NCI-H1092 (cell line): ENCODE measurements at regions not wholly inside any gene's neighbourhood (a gene's known extent, or its start where the extent isn't known, plus 50 kb on each side); places are given as distances from the start of the nearest gene placed in this dataset.

Experiments
- DNase-seq: peaks from one replicate; lab custom pipeline; 2025; lab: John Stamatoyannopoulos, UW

- no peak for DNase-seq
Measured at GRCh38 chr6:142500250-142500786, 198.5 kb downstream of the ADGRG6 start.

GRCh38 chr6:142501795-142502194 is 200.0 kb downstream of the ADGRG6 start:
- DNase-seq: no peak

DNA sequence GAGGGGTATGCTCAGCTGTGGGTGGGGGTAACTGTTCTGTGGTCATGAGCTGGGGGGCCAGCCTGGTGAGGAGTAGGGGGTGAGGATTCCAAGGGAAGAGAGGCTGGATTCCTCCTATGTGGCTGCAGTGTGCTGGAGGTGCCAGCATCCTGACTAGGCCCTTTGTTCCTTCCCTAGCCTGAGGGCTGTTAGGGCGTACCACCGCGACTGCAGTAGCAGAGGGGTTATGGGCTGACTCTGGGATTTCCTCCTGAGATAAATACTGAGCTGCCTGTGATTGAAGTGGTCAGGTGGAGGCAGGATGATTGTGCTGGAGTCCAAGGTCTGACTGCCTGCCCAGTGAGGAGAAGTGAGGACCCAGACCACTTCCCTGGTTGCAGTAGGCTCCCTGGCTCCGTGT is 205.3 kb downstream of the ADGRG6 start:
- DNase-seq: no peak

DNA sequence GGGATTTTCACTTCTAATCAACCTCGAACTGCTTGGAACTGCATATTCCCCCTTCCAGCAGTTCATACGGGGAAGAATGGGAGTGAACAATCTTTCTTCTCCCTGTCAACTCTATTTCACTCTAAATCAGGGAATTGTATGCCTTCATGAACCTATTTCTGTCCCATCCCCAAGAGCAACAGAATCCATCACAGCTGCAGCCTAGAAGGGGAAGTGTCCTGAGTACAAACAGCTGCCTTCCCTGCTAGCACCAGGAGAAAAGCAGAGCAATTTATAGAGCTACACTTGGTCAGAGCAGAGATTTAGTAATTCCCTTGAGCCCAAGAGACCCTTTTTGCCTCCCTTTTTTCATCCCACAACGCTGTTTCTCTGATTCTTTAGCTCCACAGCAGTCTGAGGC is 208.4 kb downstream of the ADGRG6 start:
- no peak for DNase-seq

- DNase-seq: peak; percentile 4
Measured at GRCh38 chr6:142518126-142518525, 216.3 kb downstream of the ADGRG6 start.

DNA sequence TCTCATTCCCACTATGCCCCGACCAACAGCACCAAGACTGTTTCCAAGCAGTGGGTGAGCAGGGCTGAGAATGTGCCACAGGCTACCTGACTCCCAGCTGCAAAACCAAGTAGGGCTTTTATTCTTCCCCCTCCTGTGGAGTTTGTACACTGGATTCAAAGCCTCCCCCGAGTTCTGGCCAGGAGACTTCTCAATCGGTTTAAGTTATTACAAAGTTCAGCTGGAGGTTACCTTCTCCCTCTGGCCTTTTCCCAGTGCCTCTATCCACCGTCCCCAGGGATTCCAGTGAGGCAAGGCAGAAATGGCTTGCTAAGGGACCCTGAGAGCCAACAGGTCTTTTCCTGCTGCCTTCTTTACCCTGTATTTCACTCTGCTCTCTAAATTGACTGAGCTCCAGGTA is 217.0 kb downstream of the ADGRG6 start:
- no peak for DNase-seq

GRCh38 chr6:142521791-142522190 is 220.0 kb downstream of the ADGRG6 start:
- DNase-seq: no peak

DNA sequence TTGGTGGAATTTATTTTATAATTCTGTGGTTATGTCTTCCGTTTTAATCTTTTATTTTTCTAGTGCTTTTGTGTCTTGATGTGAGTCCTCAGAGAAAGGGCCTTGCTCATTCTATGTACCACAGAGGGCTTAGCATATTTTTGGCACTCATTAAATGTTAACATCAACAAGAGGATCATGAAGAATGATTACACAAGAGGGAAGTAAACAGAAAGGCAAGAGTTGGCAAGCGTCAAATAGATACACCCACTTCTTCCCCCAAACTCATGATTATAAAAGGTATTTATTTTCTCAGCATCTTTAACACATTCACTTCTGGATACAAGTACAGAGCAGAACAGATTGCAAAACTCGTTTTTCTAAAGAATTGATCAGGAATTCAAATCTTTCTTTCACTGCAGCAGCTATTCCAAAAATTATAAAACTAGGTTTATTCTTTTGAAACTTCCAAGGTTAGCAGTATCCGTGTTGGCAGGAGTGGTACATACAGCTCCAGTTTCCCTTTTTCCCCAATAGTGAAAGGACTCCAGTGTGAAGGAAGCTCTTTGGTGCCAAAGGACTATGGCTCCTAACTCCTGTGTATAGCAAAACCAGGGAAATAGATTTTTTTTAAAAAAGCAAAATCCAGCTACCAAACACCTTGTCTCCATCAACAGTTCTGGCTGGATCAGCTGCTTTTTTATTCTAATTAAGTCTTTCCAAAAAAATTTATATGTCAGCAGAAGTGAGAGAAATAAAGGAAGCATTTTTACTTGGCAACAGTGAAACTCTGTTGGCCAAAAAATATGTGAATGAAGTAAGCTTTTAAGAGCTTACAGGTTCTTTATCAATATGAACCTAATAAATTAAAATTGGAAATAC is 221.9 kb downstream of the ADGRG6 start:
- DNase-seq: no peak

- no peak for DNase-seq
Measured at GRCh38 chr6:142530566-142530965, 228.8 kb downstream of the ADGRG6 start.

GRCh38 chr6:142531727-142532126 is 229.9 kb downstream of the ADGRG6 start:
- no peak for DNase-seq

GRCh38 chr6:142534076-142534475 is 232.3 kb downstream of the ADGRG6 start:
- no peak for DNase-seq

DNA sequence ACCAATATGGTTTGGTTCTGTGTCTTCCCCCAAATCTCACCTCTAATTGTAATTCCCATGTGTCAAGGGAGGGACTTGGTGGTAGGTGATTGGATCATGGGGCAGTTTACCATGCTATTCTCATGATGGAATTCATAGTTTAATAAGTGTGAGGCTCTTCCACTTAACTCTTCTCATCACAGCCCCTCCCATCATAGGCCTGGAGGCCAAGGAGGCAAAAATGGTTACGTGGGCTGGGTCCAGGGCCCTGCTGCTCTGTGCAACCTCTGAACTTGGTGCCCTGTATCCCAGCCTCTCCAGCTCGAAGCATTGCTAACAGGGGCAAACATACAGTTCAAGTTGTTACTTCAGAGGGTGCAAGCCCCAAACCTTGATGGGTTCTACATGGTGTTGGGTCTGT is 232.7 kb downstream of the ADGRG6 start:
- DNase-seq: no peak

DNA sequence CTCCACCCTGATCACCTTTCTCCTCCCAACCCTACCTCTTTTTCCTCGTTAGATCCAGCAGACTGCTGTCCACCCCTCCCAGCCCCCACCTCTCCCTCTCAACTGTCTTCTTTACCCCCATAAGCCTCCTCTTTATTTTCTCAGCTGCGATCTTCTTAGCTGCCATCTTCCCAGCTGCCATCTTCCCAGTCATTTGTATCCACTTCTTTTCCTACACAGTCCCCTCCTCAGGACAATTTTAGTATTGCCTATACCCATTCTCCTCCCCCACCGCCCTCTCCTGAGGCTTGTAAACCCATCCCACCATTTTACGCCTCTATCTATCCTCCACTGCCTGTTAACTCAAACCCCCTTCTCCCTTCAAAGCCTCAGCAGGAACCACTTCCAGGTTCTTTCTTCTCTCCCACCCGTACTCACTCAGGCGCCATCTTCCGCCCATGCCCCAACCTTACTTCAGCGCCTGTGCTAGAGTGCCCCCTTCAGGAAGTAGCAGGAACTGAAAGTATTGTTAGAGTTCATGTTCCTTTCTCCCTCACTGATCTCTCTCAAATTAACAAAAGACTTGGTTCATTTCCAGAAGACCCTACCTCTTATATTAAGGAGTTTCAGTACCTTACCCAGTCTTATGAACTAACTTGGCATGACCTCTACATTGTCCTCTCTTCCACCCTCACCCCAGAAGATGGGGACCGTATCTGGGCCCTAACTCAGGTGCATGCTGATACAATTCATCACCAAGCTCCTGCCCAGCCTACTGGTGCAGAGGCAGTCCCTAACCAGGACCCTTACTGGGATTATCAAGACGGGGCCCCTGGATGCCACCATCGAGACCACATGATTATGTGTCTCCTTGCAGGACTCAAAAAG is 236.0 kb downstream of the ADGRG6 start:
- no peak for DNase-seq

- DNase-seq: no peak
Measured at GRCh38 chr6:142542704-142543233, 241.0 kb downstream of the ADGRG6 start.

GRCh38 chr6:142543606-142544005 is 241.8 kb downstream of the ADGRG6 start:
- DNase-seq: no peak

DNA sequence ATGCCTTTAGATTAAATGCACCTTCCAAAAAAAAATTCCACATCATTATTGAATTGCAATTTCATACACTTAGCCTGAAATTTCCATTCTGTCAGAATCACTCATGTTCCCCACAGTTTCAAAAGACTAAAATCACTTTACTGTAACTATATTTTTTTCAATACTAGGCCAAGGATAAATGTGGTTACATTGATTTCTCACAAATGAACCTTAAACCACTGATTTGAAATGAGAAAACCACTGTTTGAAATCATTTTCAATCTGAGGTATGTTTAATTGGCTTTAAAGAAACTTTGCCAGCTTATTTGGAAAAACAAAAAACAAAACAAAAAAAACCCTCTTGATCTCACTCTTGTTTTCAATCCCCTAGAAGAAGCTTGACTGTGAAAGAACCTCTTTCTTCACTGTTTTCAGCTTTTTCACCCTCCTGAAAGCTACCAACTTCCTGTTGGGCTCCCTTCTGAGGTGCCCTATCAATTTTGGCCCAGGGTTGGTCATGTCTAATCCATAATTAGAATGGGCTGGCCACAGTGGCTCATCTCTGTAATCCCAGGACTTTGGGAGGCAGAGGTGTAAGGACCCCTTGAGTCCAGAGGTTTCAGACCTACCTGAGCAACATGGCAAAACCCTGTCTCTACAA is 242.5 kb downstream of the ADGRG6 start:
- no peak for DNase-seq

- DNase-seq: no peak
Measured at GRCh38 chr6:142545147-142545546, 243.3 kb downstream of the ADGRG6 start.

- DNase-seq: no peak
Measured at GRCh38 chr6:142548566-142548965, 246.8 kb downstream of the ADGRG6 start.

- no peak for DNase-seq
Measured at GRCh38 chr6:142550310-142551063, 248.7 kb downstream of the ADGRG6 start.

DNA sequence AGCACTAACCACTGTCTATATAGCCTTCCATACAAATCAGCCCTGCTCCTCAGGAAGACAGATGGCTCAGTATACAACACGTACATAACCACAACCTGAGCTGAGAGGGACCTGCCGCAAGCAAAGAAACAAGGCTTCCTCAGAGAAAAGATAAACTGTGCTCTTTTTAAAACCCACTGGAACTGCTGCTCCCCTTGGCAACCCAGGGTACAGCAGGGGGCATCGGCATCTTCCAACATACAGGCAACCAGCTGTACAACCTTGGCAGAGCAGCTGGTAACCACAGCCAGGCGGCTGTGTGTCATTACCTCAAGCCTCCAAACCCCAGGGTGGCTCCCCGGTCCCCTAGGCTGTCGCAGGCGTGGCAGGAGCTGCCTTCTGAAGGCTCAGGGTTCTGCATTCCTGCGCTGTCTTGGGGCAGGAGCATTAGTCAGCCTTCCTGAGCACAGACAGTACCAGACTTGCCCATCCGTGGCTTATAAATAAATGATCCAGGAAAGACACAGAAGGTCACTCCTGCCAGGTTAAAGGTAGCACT is 249.5 kb downstream of the ADGRG6 start:
- DNase-seq: no peak

DNA sequence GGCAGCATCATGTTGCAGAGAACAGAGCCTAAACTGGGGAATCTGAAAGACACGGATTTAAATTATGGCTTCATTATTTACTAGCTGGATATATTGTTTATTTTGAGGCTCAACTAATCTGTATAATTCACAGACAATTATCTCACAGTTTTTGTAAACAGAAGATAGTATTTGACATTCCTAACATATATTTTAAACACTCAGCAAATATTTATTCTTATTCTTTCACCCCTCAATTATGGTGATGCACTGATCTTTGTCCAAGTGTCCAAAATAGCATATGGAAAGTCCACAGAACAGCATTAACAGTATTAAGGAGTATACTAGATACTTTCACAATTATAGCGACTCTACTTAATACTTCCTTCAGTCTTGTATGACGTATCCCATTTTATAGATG is 257.0 kb downstream of the ADGRG6 start:
- DNase-seq: no peak
